HL-60 (cell line): ENCODE measurements at regions not wholly inside any gene's neighbourhood (a gene's known extent, or its start where the extent isn't known, plus 50 kb on each side); places are given as distances from the start of the nearest gene placed in this dataset.

ENCODE experiments used
- CTCF ChIP-seq: IDR thresholded peaks from one replicate; pipeline ENCODE4 v1.5.1; 2011; ENCODE audit warnings: low read length, control low read depth, inconsistent platforms; ENCODE audit not compliant: insufficient read depth
- GABPA ChIP-seq: IDR thresholded peaks from 2 replicates; pipeline ENCODE4 v1.6.1; 2012; ENCODE audit warnings: low read depth
- POLR2AphosphoS5 ChIP-seq: IDR thresholded peaks from 2 replicates; pipeline ENCODE4 v1.6.1; 2012; ENCODE audit warnings: low read depth
- TF ChIP-seq, protein P1 (sequence below): IDR thresholded peaks from 2 replicates; pipeline ENCODE4 v1.6.1; 2012; ENCODE audit warnings: low read depth; ENCODE audit not compliant: insufficient replicate concordance

DNA sequence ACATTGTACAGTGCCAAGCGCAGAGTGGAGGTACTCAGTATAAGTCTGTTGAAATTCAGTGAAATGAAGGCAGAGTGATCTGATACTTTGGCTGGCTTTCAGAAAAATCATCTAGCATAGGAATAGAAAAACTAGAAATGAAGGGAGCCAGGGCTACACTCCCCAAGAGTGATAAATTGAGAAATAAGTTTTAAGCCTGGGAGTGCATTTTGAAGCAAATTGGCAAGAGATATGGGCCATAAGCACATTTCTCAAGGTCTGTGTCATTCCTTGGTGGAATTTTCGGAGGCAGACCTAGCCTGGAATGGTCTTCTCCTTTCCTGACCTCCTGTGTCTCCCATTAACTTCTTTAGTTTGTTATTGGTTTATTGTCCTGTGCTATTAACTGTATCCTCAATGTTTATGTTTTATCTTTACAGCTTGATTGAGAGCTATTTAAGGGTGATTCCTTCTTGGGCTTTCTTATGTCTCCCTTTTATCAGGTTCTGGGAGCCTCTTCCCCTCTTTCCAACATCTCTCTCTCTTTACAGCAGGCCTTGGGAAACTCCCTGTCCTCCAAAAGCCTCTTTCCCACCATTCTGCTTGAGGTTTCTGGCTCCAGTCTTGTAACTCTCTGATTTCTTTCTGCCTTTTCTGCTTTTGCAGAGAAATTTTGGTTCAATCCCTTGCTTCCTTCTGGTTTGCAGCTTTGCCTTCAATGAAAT, 649.5 kb downstream of the SLC4A3 start:
- TF ChIP-seq CTCF (no peak), POLR2AphosphoS5 (no peak), GABPA (no peak)
- TF ChIP-seq, protein P1, sequence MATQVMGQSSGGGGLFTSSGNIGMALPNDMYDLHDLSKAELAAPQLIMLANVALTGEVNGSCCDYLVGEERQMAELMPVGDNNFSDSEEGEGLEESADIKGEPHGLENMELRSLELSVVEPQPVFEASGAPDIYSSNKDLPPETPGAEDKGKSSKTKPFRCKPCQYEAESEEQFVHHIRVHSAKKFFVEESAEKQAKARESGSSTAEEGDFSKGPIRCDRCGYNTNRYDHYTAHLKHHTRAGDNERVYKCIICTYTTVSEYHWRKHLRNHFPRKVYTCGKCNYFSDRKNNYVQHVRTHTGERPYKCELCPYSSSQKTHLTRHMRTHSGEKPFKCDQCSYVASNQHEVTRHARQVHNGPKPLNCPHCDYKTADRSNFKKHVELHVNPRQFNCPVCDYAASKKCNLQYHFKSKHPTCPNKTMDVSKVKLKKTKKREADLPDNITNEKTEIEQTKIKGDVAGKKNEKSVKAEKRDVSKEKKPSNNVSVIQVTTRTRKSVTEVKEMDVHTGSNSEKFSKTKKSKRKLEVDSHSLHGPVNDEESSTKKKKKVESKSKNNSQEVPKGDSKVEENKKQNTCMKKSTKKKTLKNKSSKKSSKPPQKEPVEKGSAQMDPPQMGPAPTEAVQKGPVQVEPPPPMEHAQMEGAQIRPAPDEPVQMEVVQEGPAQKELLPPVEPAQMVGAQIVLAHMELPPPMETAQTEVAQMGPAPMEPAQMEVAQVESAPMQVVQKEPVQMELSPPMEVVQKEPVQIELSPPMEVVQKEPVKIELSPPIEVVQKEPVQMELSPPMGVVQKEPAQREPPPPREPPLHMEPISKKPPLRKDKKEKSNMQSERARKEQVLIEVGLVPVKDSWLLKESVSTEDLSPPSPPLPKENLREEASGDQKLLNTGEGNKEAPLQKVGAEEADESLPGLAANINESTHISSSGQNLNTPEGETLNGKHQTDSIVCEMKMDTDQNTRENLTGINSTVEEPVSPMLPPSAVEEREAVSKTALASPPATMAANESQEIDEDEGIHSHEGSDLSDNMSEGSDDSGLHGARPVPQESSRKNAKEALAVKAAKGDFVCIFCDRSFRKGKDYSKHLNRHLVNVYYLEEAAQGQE = no peak
